Breast epithelium (tissue), 3 donors: ENCODE measurements at regions not wholly inside any gene's neighbourhood (a gene's known extent, or its start where the extent isn't known, plus 50 kb on each side); places are given as distances from the start of the nearest gene placed in this dataset.
"Not testable (repeated sequence)": the region's sequence is repeated elsewhere in the genome, so short reads cannot be mapped to it uniquely, and the experiment has no call there.

Experiments used
- CTCF ChIP-seq, 3 donors: fragments of 450-650 bp; IDR thresholded peaks; one replicate each; pipeline ENCODE4 v1.5.1; 2016 to 2017; ENCODE audit warnings: antibody characterized with exemption in 3 of 3, mild to moderate bottlenecking in 3 of 3, moderate library complexity in 3 of 3
- POLR2A ChIP-seq: fragments of 450-650 bp; IDR thresholded peaks from one replicate; pipeline ENCODE4 v1.6.1; 2016; ENCODE audit warnings: antibody characterized with exemption, mild to moderate bottlenecking, moderate library complexity
- POLR2AphosphoS5 ChIP-seq, 3 donors: sonication (generic); formaldehyde crosslinking; IDR thresholded peaks; one replicate each; pipeline ENCODE4 v1.6.1; 2017; ENCODE audit warnings: antibody characterized with exemption in 3 of 3

GRCh38 chr9:104323967-104324694, 179.9 kb upstream of the OR13F1 start:
- TF ChIP-seq CTCF (IDR thresholded peaks at IDR 0.05); POLR2A; POLR2AphosphoS5 (IDR thresholded peaks at IDR 0.05): not testable (repeated sequence)
